Liver (tissue), 8 donors: ENCODE measurements at regions not wholly inside any gene's neighbourhood (a gene's known extent, or its start where the extent isn't known, plus 50 kb on each side); places are given as distances from the start of the nearest gene placed in this dataset.

ENCODE experiments used
- DNase-seq: peaks from one replicate; pipeline ENCODE4 v3.0.0-alpha.2; 2017; ENCODE audit warnings: low spot score
- H3K27ac ChIP-seq, 2 donors: one replicate each; pipeline ENCODE4 v1.7.0; 2013; ENCODE audit warnings: inconsistent platforms in 2 of 2, low read length in 2 of 2, control low read depth in 1 of 2, low read depth in 1 of 2, mild to moderate bottlenecking in 1 of 2
- H3K27me3 ChIP-seq, 4 donors: one replicate each; pipeline versions ENCODE4 v1.6.1 to v1.7.0; 2013; ENCODE audit warnings: low read length in 3 of 4, inconsistent platforms in 1 of 4, mild to moderate bottlenecking in 1 of 4, moderate library complexity in 1 of 4; ENCODE audit not compliant: control insufficient read depth in 4 of 4, insufficient read depth in 4 of 4
- H3K36me3 ChIP-seq, 4 donors: one replicate each; pipeline versions ENCODE4 v1.6.1 to v1.7.0; 2013; ENCODE audit warnings: low read length in 3 of 4, mild to moderate bottlenecking in 3 of 4, low read depth in 1 of 4, moderate library complexity in 1 of 4; ENCODE audit not compliant: control insufficient read depth in 4 of 4, insufficient read depth in 3 of 4
- H3K4me1 ChIP-seq, 4 donors: one replicate each; pipeline versions ENCODE4 v1.6.1 to v1.7.0; 2013; ENCODE audit warnings: low read length in 3 of 4, mild to moderate bottlenecking in 3 of 4, moderate library complexity in 1 of 4; ENCODE audit not compliant: control insufficient read depth in 4 of 4, insufficient read depth in 4 of 4
- H3K4me3 ChIP-seq, 3 donors: one replicate each; pipeline versions ENCODE4 v1.6.1 to v1.7.0; 2013; ENCODE audit warnings: low read length in 3 of 3, control low read depth in 1 of 3, low read depth in 1 of 3, mild to moderate bottlenecking in 1 of 3
- H3K9ac ChIP-seq, 2 donors: one replicate each; pipeline ENCODE4 v1.7.0; 2013; ENCODE audit warnings: low read length in 2 of 2, mild to moderate bottlenecking in 2 of 2, moderate library complexity in 2 of 2, control low read depth in 1 of 2, low read depth in 1 of 2
- H3K9me3 ChIP-seq, 4 donors: one replicate each; pipeline versions ENCODE4 v1.6.1 to v1.7.0; 2013; ENCODE audit warnings: low read length in 3 of 4; ENCODE audit not compliant: control insufficient read depth in 4 of 4
- EGR1 ChIP-seq, 2 donors: IDR thresholded peaks; 2 replicates each; pipeline ENCODE4 v1.6.1; 2016 to 2018; ENCODE audit warnings: antibody characterized with exemption in 2 of 2, low read depth in 2 of 2
- FOXA1 ChIP-seq: IDR thresholded peaks from 2 replicates; pipeline ENCODE4 v1.6.1; 2016; ENCODE audit warnings: antibody characterized with exemption
- FOXA2 ChIP-seq: IDR thresholded peaks from 2 replicates; pipeline ENCODE4 v1.6.1; 2016; ENCODE audit warnings: antibody characterized with exemption
- GABPA ChIP-seq, 2 donors: IDR thresholded peaks in 1 of 2; conservative IDR thresholded peaks in 1 of 2; 2 replicates each; pipeline ENCODE4 v1.6.1; 2016; ENCODE audit warnings: antibody characterized with exemption in 2 of 2, mild to moderate bottlenecking in 1 of 2, moderate library complexity in 1 of 2
- HNF4A ChIP-seq, 2 donors: conservative IDR thresholded peaks; 2 replicates each; pipeline ENCODE4 v1.6.1; 2016; ENCODE audit warnings: antibody characterized with exemption in 2 of 2, mild to moderate bottlenecking in 2 of 2
- HNF4G ChIP-seq: IDR thresholded peaks from 2 replicates; pipeline ENCODE4 v1.6.1; 2016; ENCODE audit warnings: antibody characterized with exemption
- JUND ChIP-seq, 2 donors: IDR thresholded peaks; 2 replicates each; pipeline ENCODE4 v1.6.1; 2016; ENCODE audit warnings: antibody characterized with exemption in 2 of 2
- NR2F2 ChIP-seq: IDR thresholded peaks from 2 replicates; pipeline ENCODE4 v1.6.1; 2016; ENCODE audit warnings: antibody characterized with exemption
- RAD21 ChIP-seq, 2 donors: IDR thresholded peaks; 2 replicates each; pipeline ENCODE4 v1.6.1; 2016; ENCODE audit warnings: antibody characterized with exemption in 2 of 2, mild to moderate bottlenecking in 2 of 2
- RXRA ChIP-seq, 2 donors: IDR thresholded peaks; 2 replicates each; pipeline ENCODE4 v1.6.1; 2017 to 2018; ENCODE audit warnings: antibody characterized with exemption in 2 of 2, mild to moderate bottlenecking in 1 of 2
- SP1 ChIP-seq: IDR thresholded peaks from 2 replicates; pipeline ENCODE4 v1.6.1; 2018; ENCODE audit warnings: antibody characterized with exemption, mild to moderate bottlenecking
- TAF1 ChIP-seq: conservative IDR thresholded peaks from 2 replicates; pipeline ENCODE4 v1.6.1; 2016; ENCODE audit warnings: antibody characterized with exemption, mild to moderate bottlenecking
- YY1 ChIP-seq: IDR thresholded peaks from 2 replicates; pipeline ENCODE4 v1.6.1; 2016; ENCODE audit warnings: antibody characterized with exemption, mild to moderate bottlenecking
- WGBS: extraction: QIAGEN DNeasy Blood & Tissue Kit; methylation state at CpG from one replicate; pipeline ENCODE4 v1.1.7; 2013; 5-methylcytosine and 5-hydroxymethylcytosine counted together
- TF ChIP-seq, protein P1 (sequence below): IDR thresholded peaks from 2 replicates; pipeline ENCODE4 v1.6.1; 2016; ENCODE audit warnings: antibody characterized with exemption
- TF ChIP-seq, protein P2 (sequence below): fragments of 150-350 bp; IDR thresholded peaks from 2 replicates; pipeline ENCODE4 v1.5.1; 2017; ENCODE audit warnings: improper control_type of control experiment, low read depth, low read length; ENCODE audit not compliant: missing input control
- TF ChIP-seq, protein P3 (sequence below): IDR thresholded peaks from 2 replicates; pipeline ENCODE4 v1.6.1; 2016; ENCODE audit warnings: antibody characterized with exemption
- TF ChIP-seq, protein P4 (sequence below): IDR thresholded peaks from 2 replicates; pipeline ENCODE4 v1.6.1; 2016; ENCODE audit warnings: antibody characterized with exemption, mild to moderate bottlenecking
- TF ChIP-seq, protein P5 (sequence below): IDR thresholded peaks from 2 replicates; pipeline ENCODE4 v1.6.1; 2016; ENCODE audit warnings: antibody characterized with exemption
- donor health status: healthy.
- donor health status: healthy.
- donor health status: healthy.
- donor health status: healthy.
- donor health status: healthy.

DNA sequence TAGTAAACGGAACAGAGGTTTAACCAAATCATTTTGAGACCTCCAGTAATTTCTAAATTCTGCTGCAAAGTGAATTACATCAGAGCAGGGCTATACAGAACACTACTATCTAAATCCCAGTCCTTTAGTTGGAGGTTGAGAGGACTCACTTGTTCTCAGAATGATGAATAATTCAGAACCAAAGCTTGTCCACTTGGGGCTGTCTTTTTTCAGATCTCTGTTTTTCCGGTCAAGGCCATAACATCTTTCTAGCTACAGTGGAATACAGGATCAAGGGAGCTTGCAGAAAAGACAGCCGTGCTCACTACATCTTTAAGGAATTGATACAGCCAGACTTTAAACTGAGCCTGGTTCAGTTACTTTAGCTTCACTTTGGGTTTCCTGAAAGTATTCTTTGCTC lies 194.5 kb downstream of the EFHB start:
- no peaks in the 10 kb centered on the region for H3K36me3 ChIP-seq
- no peak for DNase-seq
- H3K9me3 ChIP-seq: no peaks in the 10 kb centered on the region
- H3K4me1 ChIP-seq: peaks cover 0 to 5% (median 1%) of the 10 kb centered on the region in 4 donors
- no peak overlapping the region for H3K9ac ChIP-seq
- whole genome bisulfite sequencing: 88% methylated on average over 3 of the region's 3 CpGs
- no peak for TF ChIP-seq GABPA (IDR thresholded peaks at IDR 0.05 in 1 of 2, conservative IDR thresholded peaks at IDR 0.05 in 1 of 2)
- TF ChIP-seq, protein P1, sequence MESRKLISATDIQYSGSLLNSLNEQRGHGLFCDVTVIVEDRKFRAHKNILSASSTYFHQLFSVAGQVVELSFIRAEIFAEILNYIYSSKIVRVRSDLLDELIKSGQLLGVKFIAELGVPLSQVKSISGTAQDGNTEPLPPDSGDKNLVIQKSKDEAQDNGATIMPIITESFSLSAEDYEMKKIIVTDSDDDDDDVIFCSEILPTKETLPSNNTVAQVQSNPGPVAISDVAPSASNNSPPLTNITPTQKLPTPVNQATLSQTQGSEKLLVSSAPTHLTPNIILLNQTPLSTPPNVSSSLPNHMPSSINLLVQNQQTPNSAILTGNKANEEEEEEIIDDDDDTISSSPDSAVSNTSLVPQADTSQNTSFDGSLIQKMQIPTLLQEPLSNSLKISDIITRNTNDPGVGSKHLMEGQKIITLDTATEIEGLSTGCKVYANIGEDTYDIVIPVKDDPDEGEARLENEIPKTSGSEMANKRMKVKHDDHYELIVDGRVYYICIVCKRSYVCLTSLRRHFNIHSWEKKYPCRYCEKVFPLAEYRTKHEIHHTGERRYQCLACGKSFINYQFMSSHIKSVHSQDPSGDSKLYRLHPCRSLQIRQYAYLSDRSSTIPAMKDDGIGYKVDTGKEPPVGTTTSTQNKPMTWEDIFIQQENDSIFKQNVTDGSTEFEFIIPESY: no peak
- no peak for TF ChIP-seq JUND (IDR thresholded peaks at IDR 0.05)
- TF ChIP-seq, protein P2, sequence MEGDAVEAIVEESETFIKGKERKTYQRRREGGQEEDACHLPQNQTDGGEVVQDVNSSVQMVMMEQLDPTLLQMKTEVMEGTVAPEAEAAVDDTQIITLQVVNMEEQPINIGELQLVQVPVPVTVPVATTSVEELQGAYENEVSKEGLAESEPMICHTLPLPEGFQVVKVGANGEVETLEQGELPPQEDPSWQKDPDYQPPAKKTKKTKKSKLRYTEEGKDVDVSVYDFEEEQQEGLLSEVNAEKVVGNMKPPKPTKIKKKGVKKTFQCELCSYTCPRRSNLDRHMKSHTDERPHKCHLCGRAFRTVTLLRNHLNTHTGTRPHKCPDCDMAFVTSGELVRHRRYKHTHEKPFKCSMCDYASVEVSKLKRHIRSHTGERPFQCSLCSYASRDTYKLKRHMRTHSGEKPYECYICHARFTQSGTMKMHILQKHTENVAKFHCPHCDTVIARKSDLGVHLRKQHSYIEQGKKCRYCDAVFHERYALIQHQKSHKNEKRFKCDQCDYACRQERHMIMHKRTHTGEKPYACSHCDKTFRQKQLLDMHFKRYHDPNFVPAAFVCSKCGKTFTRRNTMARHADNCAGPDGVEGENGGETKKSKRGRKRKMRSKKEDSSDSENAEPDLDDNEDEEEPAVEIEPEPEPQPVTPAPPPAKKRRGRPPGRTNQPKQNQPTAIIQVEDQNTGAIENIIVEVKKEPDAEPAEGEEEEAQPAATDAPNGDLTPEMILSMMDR: no peak
- TF ChIP-seq RXRA (IDR thresholded peaks at IDR 0.05): no peak
- no peak for TF ChIP-seq SP1
- TF ChIP-seq TAF1: no peak
- TF ChIP-seq, protein P3, sequence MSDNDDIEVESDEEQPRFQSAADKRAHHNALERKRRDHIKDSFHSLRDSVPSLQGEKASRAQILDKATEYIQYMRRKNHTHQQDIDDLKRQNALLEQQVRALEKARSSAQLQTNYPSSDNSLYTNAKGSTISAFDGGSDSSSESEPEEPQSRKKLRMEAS: no peak
- TF ChIP-seq HNF4A (conservative IDR thresholded peaks at IDR 0.05): no peak
- TF ChIP-seq EGR1 (IDR thresholded peaks at IDR 0.05; ENCODE audit: low read depth in 2 of 2): no peak
- TF ChIP-seq NR2F2: no peak
- no peak for TF ChIP-seq HNF4G
- no peak for TF ChIP-seq FOXA1
- no peak for TF ChIP-seq RAD21 (IDR thresholded peaks at IDR 0.05)
- TF ChIP-seq, protein P4, sequence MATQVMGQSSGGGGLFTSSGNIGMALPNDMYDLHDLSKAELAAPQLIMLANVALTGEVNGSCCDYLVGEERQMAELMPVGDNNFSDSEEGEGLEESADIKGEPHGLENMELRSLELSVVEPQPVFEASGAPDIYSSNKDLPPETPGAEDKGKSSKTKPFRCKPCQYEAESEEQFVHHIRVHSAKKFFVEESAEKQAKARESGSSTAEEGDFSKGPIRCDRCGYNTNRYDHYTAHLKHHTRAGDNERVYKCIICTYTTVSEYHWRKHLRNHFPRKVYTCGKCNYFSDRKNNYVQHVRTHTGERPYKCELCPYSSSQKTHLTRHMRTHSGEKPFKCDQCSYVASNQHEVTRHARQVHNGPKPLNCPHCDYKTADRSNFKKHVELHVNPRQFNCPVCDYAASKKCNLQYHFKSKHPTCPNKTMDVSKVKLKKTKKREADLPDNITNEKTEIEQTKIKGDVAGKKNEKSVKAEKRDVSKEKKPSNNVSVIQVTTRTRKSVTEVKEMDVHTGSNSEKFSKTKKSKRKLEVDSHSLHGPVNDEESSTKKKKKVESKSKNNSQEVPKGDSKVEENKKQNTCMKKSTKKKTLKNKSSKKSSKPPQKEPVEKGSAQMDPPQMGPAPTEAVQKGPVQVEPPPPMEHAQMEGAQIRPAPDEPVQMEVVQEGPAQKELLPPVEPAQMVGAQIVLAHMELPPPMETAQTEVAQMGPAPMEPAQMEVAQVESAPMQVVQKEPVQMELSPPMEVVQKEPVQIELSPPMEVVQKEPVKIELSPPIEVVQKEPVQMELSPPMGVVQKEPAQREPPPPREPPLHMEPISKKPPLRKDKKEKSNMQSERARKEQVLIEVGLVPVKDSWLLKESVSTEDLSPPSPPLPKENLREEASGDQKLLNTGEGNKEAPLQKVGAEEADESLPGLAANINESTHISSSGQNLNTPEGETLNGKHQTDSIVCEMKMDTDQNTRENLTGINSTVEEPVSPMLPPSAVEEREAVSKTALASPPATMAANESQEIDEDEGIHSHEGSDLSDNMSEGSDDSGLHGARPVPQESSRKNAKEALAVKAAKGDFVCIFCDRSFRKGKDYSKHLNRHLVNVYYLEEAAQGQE: no peak
- TF ChIP-seq, protein P5, sequence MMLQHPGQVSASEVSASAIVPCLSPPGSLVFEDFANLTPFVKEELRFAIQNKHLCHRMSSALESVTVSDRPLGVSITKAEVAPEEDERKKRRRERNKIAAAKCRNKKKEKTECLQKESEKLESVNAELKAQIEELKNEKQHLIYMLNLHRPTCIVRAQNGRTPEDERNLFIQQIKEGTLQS: no peak
- no peak for TF ChIP-seq YY1
- TF ChIP-seq FOXA2: no peak
- no peak overlapping the region for H3K4me3 ChIP-seq
- H3K27ac ChIP-seq: no peak overlapping the region
- H3K27me3 ChIP-seq: no peaks in the 10 kb centered on the region
